ENCODE measurements at regions not wholly inside any gene's neighbourhood (a gene's known extent, or its start where the extent isn't known, plus 50 kb on each side); places are given as distances from the start of the nearest gene placed in this dataset.

DNA sequence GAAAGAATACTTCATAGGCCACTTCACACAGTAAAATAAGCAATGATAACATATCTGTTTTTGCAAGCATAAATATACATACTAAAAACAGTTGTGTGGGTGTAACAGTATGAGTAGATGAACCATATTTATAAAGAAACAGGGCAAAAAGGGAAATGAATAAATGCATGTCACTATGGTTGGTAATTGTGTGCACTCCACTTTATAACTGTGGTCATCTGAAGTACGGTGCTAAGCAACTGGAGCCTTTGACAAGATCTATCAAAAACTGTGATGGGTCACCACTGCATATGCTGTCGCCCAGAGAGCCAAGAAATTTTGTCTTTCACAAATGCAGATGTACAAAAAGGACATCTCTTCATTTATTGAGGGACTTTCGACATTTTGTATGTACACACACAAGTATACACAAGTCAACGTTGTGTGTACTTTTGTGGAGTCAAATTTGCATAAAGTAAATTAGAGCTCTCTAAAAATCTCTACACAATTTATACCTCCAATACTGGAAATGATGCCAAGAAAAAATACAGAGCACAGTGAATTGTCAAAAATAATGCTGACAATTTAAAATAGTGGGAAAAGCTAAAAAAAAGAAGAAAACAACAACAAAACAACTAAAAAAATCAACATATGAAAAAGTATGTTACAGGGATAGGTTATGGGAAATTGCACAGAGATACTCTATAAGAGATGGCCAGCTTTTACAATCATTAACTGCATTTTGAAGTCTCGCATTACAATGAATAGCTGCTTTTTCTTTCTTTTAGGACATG is 123.1 kb upstream of the ENPEP start:
- no peaks in the 10 kb centered on the region for H3K36me3 ChIP-seq (replicated peaks; ENCODE audit: insufficient read depth, low read depth)
- H2AFZ ChIP-seq: no peak overlapping the region
- no peak overlapping the region for H3K27ac ChIP-seq
- DNase-seq (ENCODE audit: low spot score): no peak
- H3K4me2 ChIP-seq: no peak overlapping the region
- no peaks in the 10 kb centered on the region for H3K9me3 ChIP-seq (ENCODE audit: low read depth)
- TF ChIP-seq EZH2 (IDR thresholded peaks at IDR 0.05; ENCODE audit: borderline replicate concordance) (no peak), EZH2phosphoT487 (IDR thresholded peaks at IDR 0.05; ENCODE audit: low read depth, severe bottlenecking, unreplicated experiment) (no peak), CTCF (IDR thresholded peaks at IDR 0.05; ENCODE audit: poor library complexity) (no peak)
- H3K9me2 ChIP-seq (replicated peaks; ENCODE audit: insufficient read depth): no peaks in the 10 kb centered on the region
- no peak overlapping the region for H3K4me3 ChIP-seq
- no peaks in the 10 kb centered on the region for H4K20me1 ChIP-seq (ENCODE audit: insufficient read depth, poor library complexity, severe bottlenecking)
- 96% methylated on average over 5 of the region's 5 CpGs for WGBS (ENCODE audit: low lambda C conversion rate, missing lambda C conversion rate)
- H3K79me2 ChIP-seq: no peaks in the 10 kb centered on the region
- no peaks in the 10 kb centered on the region for H3K27me3 ChIP-seq
- no peaks in the 10 kb centered on the region for H3K4me1 ChIP-seq (ENCODE audit: insufficient read depth)

DNA sequence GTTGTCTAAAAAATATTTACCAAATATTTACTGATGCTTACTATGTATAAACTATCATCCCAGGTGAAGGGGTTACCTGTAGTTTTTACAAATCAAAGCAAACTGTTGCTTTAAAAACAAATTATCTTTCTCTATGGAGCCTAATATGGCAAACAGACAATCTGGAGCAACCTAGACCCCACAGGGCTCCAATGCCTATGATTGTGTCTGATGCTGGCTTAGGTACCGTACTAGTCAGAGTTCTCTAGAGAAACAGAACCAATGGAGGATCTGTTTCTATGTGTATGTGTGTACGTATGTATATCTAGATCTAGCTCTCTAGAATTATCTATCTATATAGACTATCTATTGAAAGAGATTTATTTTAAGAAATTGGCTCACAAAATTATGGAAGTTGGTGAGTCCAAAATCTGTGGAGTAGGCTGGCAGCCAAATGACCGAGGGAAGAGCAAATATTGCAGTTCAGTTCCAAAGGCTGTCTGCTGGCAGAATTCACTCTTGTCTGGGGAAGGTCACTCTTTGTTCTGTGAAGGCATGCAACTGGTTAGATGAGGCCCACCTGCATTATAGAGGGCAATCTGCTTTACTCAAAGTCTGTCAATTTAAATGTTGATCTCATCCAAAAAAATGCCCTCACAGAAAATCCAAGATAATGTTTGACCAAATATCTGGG is 127.1 kb upstream of the ENPEP start:
- Histone ChIP-seq H3K4me2 (no peak overlapping the region), H4K20me1 (ENCODE audit: insufficient read depth, poor library complexity, severe bottlenecking) (no peaks in the 10 kb centered on the region), H2AFZ (no peak overlapping the region), H3K27ac (no peak overlapping the region), H3K79me2 (no peaks in the 10 kb centered on the region), H3K27me3 (no peaks in the 10 kb centered on the region), H3K9me2 (replicated peaks; ENCODE audit: insufficient read depth) (no peaks in the 10 kb centered on the region), H3K4me1 (ENCODE audit: insufficient read depth) (no peaks in the 10 kb centered on the region), H3K9me3 (ENCODE audit: low read depth) (no peaks in the 10 kb centered on the region), H3K4me3 (no peak overlapping the region), H3K36me3 (replicated peaks; ENCODE audit: insufficient read depth, low read depth) (no peaks in the 10 kb centered on the region)
- no peak for DNase-seq (ENCODE audit: low spot score)
- no peak for TF ChIP-seq EZH2 (IDR thresholded peaks at IDR 0.05; ENCODE audit: borderline replicate concordance)
- TF ChIP-seq CTCF (IDR thresholded peaks at IDR 0.05; ENCODE audit: poor library complexity): no peak
- TF ChIP-seq EZH2phosphoT487 (IDR thresholded peaks at IDR 0.05; ENCODE audit: low read depth, severe bottlenecking, unreplicated experiment): no peak
- WGBS (ENCODE audit: low lambda C conversion rate, missing lambda C conversion rate): 89% methylated on average over 3 of the region's 3 CpGs

GRCh38 chr4:110347805-110348204 is 128.2 kb upstream of the ENPEP start:
- no peaks in the 10 kb centered on the region for H3K9me2 ChIP-seq (replicated peaks; ENCODE audit: insufficient read depth)
- WGBS (ENCODE audit: low lambda C conversion rate, missing lambda C conversion rate): 68% methylated on average over 4 of the region's 4 CpGs

More at GRCh38 chr4:110347805-110348204, 128.2 kb upstream of the ENPEP start:
- Histone ChIP-seq H3K79me2 (no peaks in the 10 kb centered on the region), H3K36me3 (replicated peaks; ENCODE audit: insufficient read depth, low read depth) (no peaks in the 10 kb centered on the region), H2AFZ (no peak overlapping the region), H3K4me1 (ENCODE audit: insufficient read depth) (no peaks in the 10 kb centered on the region), H3K4me2 (no peak overlapping the region), H3K4me3 (no peak overlapping the region), H3K27ac (no peak overlapping the region), H3K9me3 (ENCODE audit: low read depth) (no peaks in the 10 kb centered on the region), H3K27me3 (no peaks in the 10 kb centered on the region), H4K20me1 (ENCODE audit: insufficient read depth, poor library complexity, severe bottlenecking) (no peaks in the 10 kb centered on the region)
- TF ChIP-seq EZH2 (IDR thresholded peaks at IDR 0.05; ENCODE audit: borderline replicate concordance) (no peak), CTCF (IDR thresholded peaks at IDR 0.05; ENCODE audit: poor library complexity) (no peak), EZH2phosphoT487 (IDR thresholded peaks at IDR 0.05; ENCODE audit: low read depth, severe bottlenecking, unreplicated experiment) (no peak)
- DNase-seq (ENCODE audit: low spot score): no peak
